ENCODE measurements at regions not wholly inside any gene's neighbourhood (a gene's known extent, or its start where the extent isn't known, plus 50 kb on each side); places are given as distances from the start of the nearest gene placed in this dataset.
A peak's percentile ranks its signal among the peaks of the same experiment; 100 is the strongest.
"Not testable (repeated sequence)": the region's sequence is repeated elsewhere in the genome, so short reads cannot be mapped to it uniquely, and the experiment has no call there.

GRCh38 chr17:77087650-77088454 is 52.9 kb upstream of the SEC14L1 start:
- DNase-seq = no peak

- DNase-seq = peak; percentile 89
Measured at GRCh38 chr17:77088455-77089123, 52.2 kb upstream of the SEC14L1 start.

GRCh38 chr17:77089124-77089490 is 51.7 kb upstream of the SEC14L1 start:
- DNase-seq = no peak

GRCh38 chr17:77089949-77090348 is 50.8 kb upstream of the SEC14L1 start:
- not testable (repeated sequence) for DNase-seq

GRCh38 chr17:77090476-77090875 is 50.3 kb upstream of the SEC14L1 start:
- DNase-seq = no peak

Data from T1000 (cell line).